Inferior parietal cortex (tissue), 1 donor: ENCODE measurements at regions not wholly inside any gene's neighbourhood (a gene's known extent, or its start where the extent isn't known, plus 50 kb on each side); places are given as distances from the start of the nearest gene placed in this dataset.
"Not testable (repeated sequence)": the region's sequence is repeated elsewhere in the genome, so short reads cannot be mapped to it uniquely, and the experiment has no call there.

Experiments
- DNase-seq: peaks from one replicate; pipeline ENCODE4 v3.0.0-alpha.2; 2016; ENCODE audit errors: extremely low spot score

- DNase-seq = no peak
Measured at GRCh38 chr1:215287362-215287761, 204.8 kb downstream of the KCNK2 start.

- no peak for DNase-seq
Measured at GRCh38 chr1:215290018-215290417, 207.5 kb downstream of the KCNK2 start.

GRCh38 chr1:215292932-215293331, 210.4 kb downstream of the KCNK2 start:
- no peak for DNase-seq

GRCh38 chr1:215306426-215306825, 223.9 kb downstream of the KCNK2 start:
- no peak for DNase-seq

GRCh38 chr1:215321802-215322201, 239.3 kb downstream of the KCNK2 start:
- no peak for DNase-seq

GRCh38 chr1:215323992-215324391, 241.5 kb downstream of the KCNK2 start:
- not testable (repeated sequence) for DNase-seq

GRCh38 chr1:215330426-215330825, 236.7 kb upstream of the KCTD3 start:
- DNase-seq = no peak

GRCh38 chr1:215344539-215344938, 222.6 kb upstream of the KCTD3 start:
- no peak for DNase-seq

GRCh38 chr1:215345208-215345607, 221.9 kb upstream of the KCTD3 start:
- no peak for DNase-seq

- DNase-seq = no peak
Measured at GRCh38 chr1:215345766-215346165, 221.3 kb upstream of the KCTD3 start.

GRCh38 chr1:215357901-215358300, 209.2 kb upstream of the KCTD3 start:
- no peak for DNase-seq

- DNase-seq = peak; percentile 29
Measured at GRCh38 chr1:215358356-215358755, 208.7 kb upstream of the KCTD3 start.

- no peak for DNase-seq
Measured at GRCh38 chr1:215360031-215360430, 207.1 kb upstream of the KCTD3 start.

GRCh38 chr1:215360758-215361157, 206.3 kb upstream of the KCTD3 start:
- no peak for DNase-seq

GRCh38 chr1:215375381-215375780, 191.7 kb upstream of the KCTD3 start:
- no peak for DNase-seq

- no peak for DNase-seq
Measured at GRCh38 chr1:215376544-215377264, 190.4 kb upstream of the KCTD3 start.

GRCh38 chr1:215377746-215378145, 189.4 kb upstream of the KCTD3 start:
- no peak for DNase-seq

- no peak for DNase-seq
Measured at GRCh38 chr1:215380566-215380965, 186.5 kb upstream of the KCTD3 start.

GRCh38 chr1:215393476-215393875, 173.6 kb upstream of the KCTD3 start:
- no peak for DNase-seq

- no peak for DNase-seq
Measured at GRCh38 chr1:215394084-215394991, 172.8 kb upstream of the KCTD3 start.

- no peak for DNase-seq
Measured at GRCh38 chr1:215397106-215397505, 170.0 kb upstream of the KCTD3 start.

GRCh38 chr1:215397843-215398242, 169.3 kb upstream of the KCTD3 start:
- DNase-seq = no peak

- no peak for DNase-seq
Measured at GRCh38 chr1:215399787-215400186, 167.3 kb upstream of the KCTD3 start.
